A673 (cell line): ENCODE measurements at regions not wholly inside any gene's neighbourhood (a gene's known extent, or its start where the extent isn't known, plus 50 kb on each side); places are given as distances from the start of the nearest gene placed in this dataset.

Experiments
- BruUV-seq: library from RNA; stranded (reverse); fragments of 400-500 nt; replicated peaks from 2 replicates; lab custom pipeline; 2021; lab: Mats Ljungman, UMichigan
- CTCF ChIA-PET: fragments of 300-600 bp; sonication (Branson Sonifier 250); formaldehyde crosslinking; loops from one replicate; lab custom pipeline; 2022; ENCODE audit warnings: antibody characterized with exemption; lab: Charles Lee
- POLR2A ChIA-PET: fragments of 300-600 bp; sonication (Branson Sonifier 250); formaldehyde crosslinking; loops from one replicate; lab custom pipeline; 2022; ENCODE audit warnings: antibody characterized with exemption; ENCODE audit not compliant: low non-redundant PET; lab: Charles Lee
- DNase-seq: peaks from one replicate; pipeline ENCODE4 v3.0.0-alpha.2; 2015; ENCODE audit warnings: low spot score
- H3K27ac ChIP-seq: fragments of 200-600 bp; sonication (generic); 2 replicates; pipeline ENCODE4 v1.5.1; 2016; ENCODE audit warnings: mixed run types, low read depth, mild to moderate bottlenecking, mixed read lengths, antibody characterized with exemption, low read length; ENCODE audit not compliant: poor library complexity, severe bottlenecking
- H3K27me3 ChIP-seq: fragments of 200-600 bp; sonication (generic); replicated peaks from 2 replicates; pipeline ENCODE4 v1.6.1; 2017; ENCODE audit warnings: mixed run types, low read depth, mild to moderate bottlenecking, mixed read lengths, antibody characterized with exemption, low read length; ENCODE audit not compliant: insufficient read depth, poor library complexity
- H3K36me3 ChIP-seq: fragments of 200-600 bp; sonication (generic); 2 replicates; pipeline ENCODE4 v1.6.1; 2016; ENCODE audit warnings: mixed run types, mild to moderate bottlenecking, mixed read lengths, antibody characterized with exemption, low read length; ENCODE audit not compliant: insufficient read depth, poor library complexity, severe bottlenecking
- H3K4me1 ChIP-seq: fragments of 200-600 bp; sonication (generic); 2 replicates; pipeline ENCODE4 v1.6.1; 2017; ENCODE audit warnings: mixed run types, mild to moderate bottlenecking, mixed read lengths, antibody characterized with exemption, low read length; ENCODE audit not compliant: insufficient read depth, poor library complexity, severe bottlenecking
- H3K4me3 ChIP-seq: fragments of 200-600 bp; sonication (generic); 2 replicates; pipeline ENCODE4 v1.5.1; 2016; ENCODE audit warnings: low read depth, mixed run types, mild to moderate bottlenecking, mixed read lengths, low read length; ENCODE audit not compliant: poor library complexity, severe bottlenecking
- H3K9me3 ChIP-seq: fragments of 200-600 bp; sonication (generic); 2 replicates; pipeline ENCODE4 v1.6.1; 2016; ENCODE audit warnings: mixed run types, low read depth, mild to moderate bottlenecking, mixed read lengths, antibody characterized with exemption, low read length; ENCODE audit not compliant: poor library complexity, severe bottlenecking
- EZH2 ChIP-seq: fragments of 200-600 bp; sonication (generic); IDR thresholded peaks from 2 replicates; pipeline ENCODE4 v1.6.1; 2017; ENCODE audit warnings: borderline replicate concordance, low read depth, mild to moderate bottlenecking, mixed read lengths, antibody characterized with exemption, low read length; ENCODE audit not compliant: poor library complexity, severe bottlenecking
- intact Hi-C: fragments of 100-400 bp; cut with micrococcal nuclease; formaldehyde crosslinking; loops from one replicate; pipeline ENCODE4 v1.10.0; 2022; ENCODE audit not compliant: unreplicated experiment
- TF ChIP-seq, protein P1 (sequence below): fragments of 300-800, 200-600 bp; sonication (generic); conservative IDR thresholded peaks from 2 replicates; pipeline ENCODE4 v1.5.1; 2017; ENCODE audit warnings: low read depth, mild to moderate bottlenecking, antibody characterized with exemption, low read length, moderate library complexity, mixed read lengths

DNA sequence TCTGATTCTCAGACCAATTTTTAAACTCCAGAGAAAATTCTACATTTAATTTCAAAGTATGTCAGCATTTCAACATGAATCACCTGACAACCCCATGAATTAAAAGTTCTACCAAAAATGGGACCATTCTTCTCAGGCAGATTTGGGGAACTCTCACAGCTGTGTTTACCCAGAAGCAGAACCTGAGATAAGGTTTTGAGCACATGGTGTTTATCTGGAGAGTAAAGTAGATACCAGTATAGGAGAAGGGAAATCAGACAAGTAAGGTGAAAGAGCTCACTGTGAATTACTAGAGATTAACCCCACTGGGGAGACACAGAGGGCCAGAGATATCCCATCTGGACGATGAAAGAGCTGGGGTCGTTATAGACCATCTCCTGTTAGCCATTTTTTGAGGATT is 729.1 kb downstream of the DNAH5 start:
- Histone ChIP-seq H3K27ac (no peak overlapping the region), H3K36me3 (no peaks in the 10 kb centered on the region), H3K4me1 (no peaks in the 10 kb centered on the region), H3K4me3 (no peak overlapping the region), H3K27me3 (no peaks in the 10 kb centered on the region), H3K9me3 (peaks cover 13% of the 10 kb centered on the region)
- ChIA-PET CTCF (no interaction called here), POLR2A (no interaction called here)
- TF ChIP-seq, protein P1, sequence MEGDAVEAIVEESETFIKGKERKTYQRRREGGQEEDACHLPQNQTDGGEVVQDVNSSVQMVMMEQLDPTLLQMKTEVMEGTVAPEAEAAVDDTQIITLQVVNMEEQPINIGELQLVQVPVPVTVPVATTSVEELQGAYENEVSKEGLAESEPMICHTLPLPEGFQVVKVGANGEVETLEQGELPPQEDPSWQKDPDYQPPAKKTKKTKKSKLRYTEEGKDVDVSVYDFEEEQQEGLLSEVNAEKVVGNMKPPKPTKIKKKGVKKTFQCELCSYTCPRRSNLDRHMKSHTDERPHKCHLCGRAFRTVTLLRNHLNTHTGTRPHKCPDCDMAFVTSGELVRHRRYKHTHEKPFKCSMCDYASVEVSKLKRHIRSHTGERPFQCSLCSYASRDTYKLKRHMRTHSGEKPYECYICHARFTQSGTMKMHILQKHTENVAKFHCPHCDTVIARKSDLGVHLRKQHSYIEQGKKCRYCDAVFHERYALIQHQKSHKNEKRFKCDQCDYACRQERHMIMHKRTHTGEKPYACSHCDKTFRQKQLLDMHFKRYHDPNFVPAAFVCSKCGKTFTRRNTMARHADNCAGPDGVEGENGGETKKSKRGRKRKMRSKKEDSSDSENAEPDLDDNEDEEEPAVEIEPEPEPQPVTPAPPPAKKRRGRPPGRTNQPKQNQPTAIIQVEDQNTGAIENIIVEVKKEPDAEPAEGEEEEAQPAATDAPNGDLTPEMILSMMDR: no peak
- TF ChIP-seq EZH2: no peak
- intact Hi-C loops: no loop called here
- no peak for DNase-seq
- BruUV-seq: no TSS peak

DNA sequence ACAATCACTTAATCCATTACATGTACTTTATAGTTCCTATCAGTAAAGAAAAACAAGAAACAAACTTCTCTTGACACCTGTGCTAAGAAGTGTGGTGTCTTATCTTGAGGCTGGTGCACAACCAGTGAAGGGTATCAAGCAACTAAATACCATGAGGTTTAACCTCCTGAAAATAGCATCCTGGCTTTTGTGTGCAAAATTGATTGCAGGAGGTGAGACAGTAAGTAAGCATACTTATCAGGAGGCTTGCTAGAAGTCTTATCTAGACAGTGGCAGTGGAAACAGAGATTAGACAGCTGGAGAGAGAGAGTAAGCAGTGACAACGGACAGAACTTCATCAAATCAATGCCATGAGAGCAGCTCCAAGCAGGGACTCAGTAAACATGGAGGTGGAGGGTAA is 730.3 kb downstream of the DNAH5 start:
- DNase-seq: no peak
- H3K9me3 ChIP-seq: peaks cover 16% of the 10 kb centered on the region
- no peak for TF ChIP-seq EZH2
- TF ChIP-seq, protein P1: no peak
- POLR2A ChIA-PET: no interaction called here
- no peaks in the 10 kb centered on the region for H3K36me3 ChIP-seq
- no peaks in the 10 kb centered on the region for H3K4me1 ChIP-seq
- H3K27me3 ChIP-seq: no peaks in the 10 kb centered on the region
- no TSS peak for BruUV-seq
- CTCF ChIA-PET: no interaction called here
- no peak overlapping the region for H3K4me3 ChIP-seq
- intact Hi-C loops: no loop called here
- no peak overlapping the region for H3K27ac ChIP-seq

DNA sequence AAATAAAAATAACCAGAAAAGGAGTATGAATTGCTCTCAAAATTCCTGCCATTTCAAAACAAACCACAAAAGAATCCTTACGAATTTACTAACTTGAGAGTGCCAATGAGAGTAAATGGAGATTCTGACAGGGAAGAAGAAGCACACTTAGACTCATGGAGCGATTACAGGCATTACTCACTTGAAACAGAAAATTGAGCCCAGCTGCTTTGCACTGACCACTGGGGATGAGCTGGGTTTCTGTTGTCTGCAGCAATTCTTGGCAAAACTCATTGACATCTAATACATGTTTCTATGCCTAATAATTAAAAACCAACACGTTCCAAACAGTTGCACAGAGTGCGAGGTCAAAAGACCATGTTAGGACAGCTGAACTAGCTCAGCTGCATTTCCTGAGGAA is 731.6 kb downstream of the DNAH5 start:
- Histone ChIP-seq H3K9me3 (peaks cover 16% of the 10 kb centered on the region), H3K36me3 (no peaks in the 10 kb centered on the region), H3K27ac (no peak overlapping the region), H3K4me3 (no peak overlapping the region), H3K27me3 (no peaks in the 10 kb centered on the region), H3K4me1 (no peaks in the 10 kb centered on the region)
- intact Hi-C loops: no loop called here
- TF ChIP-seq, protein P1: no peak
- ChIA-PET CTCF (no interaction called here), POLR2A (no interaction called here)
- DNase-seq: no peak
- no TSS peak for BruUV-seq
